Subcutaneous abdominal adipose tissue (tissue), 5 donors: ENCODE measurements at regions not wholly inside any gene's neighbourhood (a gene's known extent, or its start where the extent isn't known, plus 50 kb on each side); places are given as distances from the start of the nearest gene placed in this dataset.
A peak's percentile ranks its signal among the peaks of the same experiment; 100 is the strongest.
"Not testable (repeated sequence)": the region's sequence is repeated elsewhere in the genome, so short reads cannot be mapped to it uniquely, and the experiment has no call there.

Source experiments
- H3K27ac ChIP-seq: one replicate; pipeline ENCODE4 v1.7.0; 2013; ENCODE audit warnings: low read depth, mild to moderate bottlenecking, inconsistent platforms, low read length, moderate library complexity
- H3K27me3 ChIP-seq, 5 donors: one replicate each; pipeline ENCODE4 v1.7.0; 2013; ENCODE audit warnings: low read length in 5 of 5, inconsistent platforms in 1 of 5; ENCODE audit not compliant: control insufficient read depth in 5 of 5, insufficient read depth in 4 of 5
- H3K36me3 ChIP-seq, 5 donors: one replicate each; pipeline ENCODE4 v1.7.0; 2013; ENCODE audit warnings: low read length in 5 of 5; ENCODE audit not compliant: control insufficient read depth in 5 of 5, insufficient read depth in 5 of 5
- H3K4me1 ChIP-seq, 5 donors: one replicate each; pipeline ENCODE4 v1.7.0; 2013; ENCODE audit warnings: low read length in 5 of 5, mild to moderate bottlenecking in 3 of 5, moderate library complexity in 1 of 5; ENCODE audit not compliant: control insufficient read depth in 5 of 5, insufficient read depth in 5 of 5
- H3K4me3 ChIP-seq, 5 donors: one replicate each; pipeline ENCODE4 v1.7.0; 2013; ENCODE audit warnings: low read length in 5 of 5, low read depth in 1 of 5
- H3K9ac ChIP-seq, 5 donors: one replicate each; pipeline ENCODE4 v1.7.0; 2013; ENCODE audit warnings: low read length in 5 of 5, mild to moderate bottlenecking in 4 of 5, moderate library complexity in 3 of 5
- H3K9me3 ChIP-seq, 5 donors: one replicate each; pipeline ENCODE4 v1.7.0; 2013; ENCODE audit warnings: low read length in 5 of 5; ENCODE audit not compliant: control insufficient read depth in 5 of 5
- donor health status: healthy.
- donor health status: healthy.
- donor health status: healthy.
- donor health status: healthy.
- donor health status: healthy.

- Histone ChIP-seq H3K9me3 (no peaks in the 10 kb centered on the region), H3K36me3 (no peaks in the 10 kb centered on the region)
Measured at GRCh38 chr7:24392774-24393173, 108.8 kb downstream of the NPY start.

GRCh38 chr7:24395512-24395911 lies 111.5 kb downstream of the NPY start:
- Histone ChIP-seq H3K9me3 (no peaks in the 10 kb centered on the region), H3K27me3 (no peaks in the 10 kb centered on the region), H3K4me1 (no peaks in the 10 kb centered on the region), H3K36me3 (no peaks in the 10 kb centered on the region), H3K27ac (no peak overlapping the region), H3K9ac (no peak overlapping the region), H3K4me3 (no peak overlapping the region)

More at GRCh38 chr7:24392774-24393173, 108.8 kb downstream of the NPY start:
- H3K27me3 ChIP-seq = no peaks in the 10 kb centered on the region
- no peak overlapping the region for H3K9ac ChIP-seq
- H3K27ac ChIP-seq = no peak overlapping the region
- no peak overlapping the region for H3K4me3 ChIP-seq
- H3K4me1 ChIP-seq = no peaks in the 10 kb centered on the region

- H3K27ac ChIP-seq, H3K36me3 ChIP-seq, H3K4me3 ChIP-seq, H3K9ac ChIP-seq, H3K4me1 ChIP-seq, H3K27me3 ChIP-seq, H3K9me3 ChIP-seq: not testable (repeated sequence)
Measured at GRCh38 chr7:24396387-24396786, 112.4 kb downstream of the NPY start.

- Histone ChIP-seq H3K27ac (no peak overlapping the region), H3K9me3 (no peaks in the 10 kb centered on the region), H3K9ac (peak overlapping the region in 1 of 5 donors; percentile 47), H3K4me1 (no peaks in the 10 kb centered on the region), H3K27me3 (no peaks in the 10 kb centered on the region), H3K36me3 (no peaks in the 10 kb centered on the region), H3K4me3 (peak overlapping the region in 2 of 5 donors; percentile 22 to 48)
Measured at GRCh38 chr7:24401628-24402593, 117.9 kb downstream of the NPY start.

GRCh38 chr7:24402655-24403054 lies 118.7 kb downstream of the NPY start:
- no peak overlapping the region for H3K9ac ChIP-seq
- H3K27ac ChIP-seq = no peak overlapping the region
- H3K9me3 ChIP-seq = no peaks in the 10 kb centered on the region
- no peaks in the 10 kb centered on the region for H3K27me3 ChIP-seq
- no peaks in the 10 kb centered on the region for H3K36me3 ChIP-seq
- no peak overlapping the region for H3K4me3 ChIP-seq
- no peaks in the 10 kb centered on the region for H3K4me1 ChIP-seq

- Histone ChIP-seq H3K27ac (no peak overlapping the region), H3K27me3 (no peaks in the 10 kb centered on the region), H3K36me3 (no peaks in the 10 kb centered on the region), H3K4me3 (no peak overlapping the region), H3K9ac (no peak overlapping the region), H3K9me3 (no peaks in the 10 kb centered on the region), H3K4me1 (no peaks in the 10 kb centered on the region)
Measured at GRCh38 chr7:24403557-24403956, 119.6 kb downstream of the NPY start.

GRCh38 chr7:24404315-24404714 lies 120.3 kb downstream of the NPY start:
- no peak overlapping the region for H3K27ac ChIP-seq
- H3K4me1 ChIP-seq = no peaks in the 10 kb centered on the region
- H3K4me3 ChIP-seq = no peak overlapping the region
- no peaks in the 10 kb centered on the region for H3K27me3 ChIP-seq
- no peak overlapping the region for H3K9ac ChIP-seq
- no peaks in the 10 kb centered on the region for H3K9me3 ChIP-seq
- no peaks in the 10 kb centered on the region for H3K36me3 ChIP-seq

- no peaks in the 10 kb centered on the region for H3K9me3 ChIP-seq
- no peak overlapping the region for H3K27ac ChIP-seq
- no peaks in the 10 kb centered on the region for H3K27me3 ChIP-seq
- H3K4me3 ChIP-seq = no peak overlapping the region
- H3K4me1 ChIP-seq = no peaks in the 10 kb centered on the region
- no peak overlapping the region for H3K9ac ChIP-seq
- no peaks in the 10 kb centered on the region for H3K36me3 ChIP-seq
Measured at GRCh38 chr7:24405002-24405401, 121.0 kb downstream of the NPY start.

GRCh38 chr7:24406053-24406788 lies 122.2 kb downstream of the NPY start:
- Histone ChIP-seq H3K27me3 (no peaks in the 10 kb centered on the region), H3K9me3 (no peaks in the 10 kb centered on the region), H3K4me1 (no peaks in the 10 kb centered on the region), H3K4me3 (no peak overlapping the region), H3K36me3 (no peaks in the 10 kb centered on the region), H3K9ac (no peak overlapping the region), H3K27ac (no peak overlapping the region)

GRCh38 chr7:24406789-24407299 lies 122.9 kb downstream of the NPY start:
- Histone ChIP-seq H3K9me3 (no peaks in the 10 kb centered on the region), H3K4me1 (no peaks in the 10 kb centered on the region), H3K9ac (no peak overlapping the region), H3K27ac (no peak overlapping the region), H3K36me3 (no peaks in the 10 kb centered on the region), H3K4me3 (no peak overlapping the region), H3K27me3 (no peaks in the 10 kb centered on the region)
